Putamen (tissue), 1 donor: ENCODE measurements at regions not wholly inside any gene's neighbourhood (a gene's known extent, or its start where the extent isn't known, plus 50 kb on each side); places are given as distances from the start of the nearest gene placed in this dataset.
A peak's percentile ranks its signal among the peaks of the same experiment; 100 is the strongest.

Experiments
- DNase-seq: peaks from one replicate; pipeline ENCODE4 v3.0.0-alpha.2; 2016; ENCODE audit warnings: low spot score

DNA sequence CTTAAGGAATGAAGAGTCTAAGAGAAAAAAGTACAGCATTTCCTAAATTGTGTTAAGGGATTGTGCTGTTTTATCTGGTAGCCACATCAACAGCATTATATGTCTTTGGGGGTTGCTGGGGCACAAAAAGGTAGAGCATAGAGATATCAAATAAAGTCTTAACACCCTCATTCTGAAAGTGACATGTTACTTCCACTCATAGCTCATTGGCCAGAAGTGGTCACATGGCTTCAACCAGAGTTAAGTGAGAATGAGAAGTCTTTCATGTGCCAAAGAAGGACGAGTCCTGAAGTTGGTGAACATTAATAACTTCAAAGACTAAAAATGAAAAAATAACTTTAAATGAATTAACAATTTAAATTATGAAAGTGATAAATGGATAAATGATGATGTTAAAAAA lies 175.7 kb upstream of the ZEB2 start:
- DNase-seq: no peak

- no peak for DNase-seq
Observed at GRCh38 chr2:144694456-144694855, 174.5 kb upstream of the ZEB2 start.

GRCh38 chr2:144693179-144693578 lies 173.3 kb upstream of the ZEB2 start:
- no peak for DNase-seq

DNA sequence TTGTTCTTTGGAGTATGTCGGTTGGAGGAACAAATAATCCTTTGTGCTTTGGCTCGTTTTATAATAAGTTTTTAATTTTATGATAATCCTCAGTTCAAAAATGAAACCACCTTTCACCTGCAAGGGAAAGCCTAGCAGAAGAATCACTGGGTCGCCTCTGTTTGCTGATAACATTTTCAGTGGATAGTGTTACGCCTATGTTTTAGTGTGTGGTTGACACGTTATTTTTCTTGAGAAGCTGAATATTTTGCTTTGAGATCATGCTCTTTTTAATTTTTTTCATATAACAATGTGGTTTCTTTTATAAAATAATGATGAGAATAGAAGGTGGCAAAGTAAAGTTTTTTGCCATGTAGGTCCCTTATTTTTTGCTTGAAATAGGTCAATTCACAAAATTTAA lies 172.7 kb upstream of the ZEB2 start:
- no peak for DNase-seq

DNA sequence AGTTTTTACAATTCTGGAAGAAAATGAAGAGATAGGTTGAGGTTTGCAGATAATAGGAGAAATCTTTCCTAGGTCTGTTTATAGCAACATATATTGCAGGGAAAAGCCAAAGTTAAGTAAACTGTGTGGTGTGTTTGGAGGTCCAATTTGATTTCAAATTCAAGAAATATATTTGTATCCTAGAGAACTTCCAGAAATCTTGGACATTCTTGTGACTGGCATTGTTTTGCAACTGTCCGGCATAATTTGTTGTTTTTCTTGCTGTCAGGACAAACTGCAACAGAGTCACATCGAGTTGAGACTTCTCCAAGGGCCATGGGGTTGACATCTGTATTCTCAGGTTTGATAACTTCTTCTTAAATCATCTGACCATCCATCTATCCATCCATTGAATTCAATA lies 170.9 kb upstream of the ZEB2 start:
- no peak for DNase-seq

DNA sequence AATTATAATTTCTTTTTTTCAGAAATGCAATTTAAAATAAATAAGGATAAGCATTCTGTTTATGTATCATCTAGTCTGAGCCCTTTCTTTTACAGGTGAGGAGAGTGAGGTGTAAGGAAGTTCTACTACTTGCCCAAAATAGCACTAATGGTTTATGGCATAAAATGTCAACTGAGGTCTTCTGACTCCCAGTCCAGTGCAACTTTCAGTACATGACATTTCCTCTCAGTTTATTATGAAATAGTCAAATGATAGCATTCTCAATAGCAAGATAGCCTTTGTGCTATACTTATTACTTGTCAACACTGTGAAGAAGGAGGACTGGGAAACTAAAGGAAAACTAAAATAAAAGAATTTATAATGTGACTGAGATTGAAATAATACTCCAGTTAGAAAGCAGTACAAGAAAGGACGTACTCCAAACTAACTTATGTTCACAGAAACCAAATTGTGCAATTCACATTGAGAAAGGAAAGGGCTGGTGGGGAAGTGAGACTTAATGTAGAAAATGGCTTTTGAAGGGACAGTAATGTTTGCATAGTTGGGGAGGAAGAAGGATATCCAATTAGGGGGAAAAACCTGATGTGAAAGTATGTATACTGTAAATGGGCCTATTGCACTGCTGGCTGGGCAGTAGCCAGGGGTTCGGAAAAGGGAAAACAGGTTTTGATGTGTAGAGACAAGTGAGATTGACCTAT lies 166.7 kb upstream of the ZEB2 start:
- peak; percentile 45 for DNase-seq

DNA sequence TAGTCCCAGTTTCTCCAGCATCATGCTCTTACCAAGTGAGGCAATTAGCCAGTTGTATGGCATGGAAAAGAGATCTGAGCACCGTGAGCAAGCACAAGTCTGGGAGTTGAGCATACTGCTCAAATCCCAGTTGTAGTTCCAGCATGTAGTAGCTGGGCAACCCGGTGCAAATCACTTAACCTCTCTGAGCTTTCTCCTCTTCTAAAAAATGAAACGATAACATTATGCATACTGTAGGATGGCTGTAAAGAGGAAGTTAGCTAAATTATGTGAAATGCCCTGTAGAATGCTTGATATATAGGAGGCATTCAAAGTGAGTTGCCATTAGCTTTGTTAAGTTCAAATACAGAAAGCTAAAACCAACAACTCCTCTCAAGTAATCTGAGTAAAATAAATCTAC lies 164.0 kb upstream of the ZEB2 start:
- no peak for DNase-seq

DNA sequence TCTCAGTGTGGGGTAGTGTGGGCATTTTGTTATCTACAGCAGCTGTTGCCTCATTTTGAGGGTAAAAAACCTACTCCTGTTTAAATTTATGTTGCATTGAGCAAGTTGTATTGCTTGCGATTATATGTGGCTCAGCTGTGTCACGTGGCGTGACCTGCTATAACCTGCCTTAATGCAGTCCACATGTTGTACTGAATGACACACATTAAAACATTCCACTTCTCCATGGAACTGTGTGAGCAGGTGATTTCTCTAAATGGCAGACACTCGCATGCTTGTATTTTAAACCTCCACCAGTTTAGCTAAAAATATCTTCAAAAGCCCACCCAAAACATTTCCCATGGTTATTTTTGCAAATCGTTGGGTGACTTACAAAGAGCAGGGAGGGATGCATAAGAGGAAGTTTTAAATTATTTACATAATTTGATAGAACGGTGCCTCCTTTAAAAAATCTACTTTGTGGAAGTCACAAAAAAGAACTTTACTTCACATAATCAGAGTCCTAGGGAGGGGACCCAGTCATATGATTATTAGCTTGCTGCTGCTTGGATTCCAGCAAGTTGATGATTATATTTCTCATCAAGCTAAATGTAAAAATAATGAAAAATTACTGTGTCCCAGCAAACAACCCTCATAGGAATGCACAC lies 163.3 kb upstream of the ZEB2 start:
- DNase-seq: no peak

- DNase-seq: no peak
Observed at GRCh38 chr2:144682248-144682647, 162.3 kb upstream of the ZEB2 start.

DNA sequence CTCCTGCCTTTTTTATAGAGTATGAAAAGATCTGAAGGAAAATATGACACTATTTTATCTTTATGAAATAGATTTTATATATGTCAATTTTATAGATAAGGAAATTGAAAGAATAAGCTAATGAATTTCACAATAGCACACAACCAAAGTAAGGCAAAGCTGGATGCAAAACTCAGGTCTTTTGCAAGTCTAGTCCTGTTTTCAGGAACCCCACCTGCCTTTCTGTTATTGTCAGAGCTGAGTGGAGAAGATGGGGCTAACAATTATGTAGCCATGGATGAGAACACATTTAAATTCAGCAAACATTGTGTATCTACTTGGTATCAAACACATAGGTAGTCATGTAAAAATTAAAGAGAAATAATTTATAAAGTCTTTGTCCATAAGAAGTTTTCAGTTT lies 161.5 kb upstream of the ZEB2 start:
- DNase-seq: no peak

- no peak for DNase-seq
Observed at GRCh38 chr2:144679942-144680341, 160.0 kb upstream of the ZEB2 start.

GRCh38 chr2:144678736-144679135 lies 158.8 kb upstream of the ZEB2 start:
- DNase-seq: no peak

DNA sequence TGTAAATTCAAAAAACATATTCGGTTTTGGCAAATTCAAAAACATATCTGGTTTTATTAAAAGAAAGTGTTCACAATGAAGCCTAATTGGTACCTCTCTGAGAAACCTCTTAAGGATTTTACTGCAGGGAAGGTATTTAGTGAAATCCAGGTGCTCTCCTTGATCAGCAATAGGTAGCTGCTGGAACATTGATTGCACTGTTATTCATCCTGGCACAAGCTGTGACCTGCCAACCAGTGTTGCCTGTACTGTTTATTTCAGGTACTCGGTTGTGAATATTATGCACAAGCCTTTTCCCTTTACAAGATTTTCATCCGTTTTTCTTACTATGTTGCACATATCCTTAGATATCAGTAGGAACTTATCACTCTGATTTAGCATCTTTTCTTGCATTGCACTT lies 155.8 kb upstream of the ZEB2 start:
- DNase-seq: no peak

DNA sequence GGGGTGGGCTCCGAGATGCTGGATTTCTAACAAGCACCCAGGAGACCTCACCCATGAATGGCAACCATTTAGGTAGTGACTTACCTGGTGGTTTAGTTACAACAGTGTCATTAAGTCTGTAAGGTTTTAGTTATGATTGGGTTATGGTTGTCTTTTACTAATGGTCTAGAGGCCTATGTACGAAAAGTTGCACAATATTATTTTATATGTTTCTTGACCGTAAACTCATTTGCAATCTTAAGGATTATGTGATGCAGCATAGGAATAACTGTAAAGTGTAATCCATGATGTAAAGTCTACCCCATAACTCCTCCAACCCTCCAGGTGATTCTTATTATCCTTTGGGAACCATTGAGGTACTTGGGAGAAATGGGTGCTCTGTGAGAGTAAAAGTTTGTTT lies 155.4 kb upstream of the ZEB2 start:
- DNase-seq: no peak

DNA sequence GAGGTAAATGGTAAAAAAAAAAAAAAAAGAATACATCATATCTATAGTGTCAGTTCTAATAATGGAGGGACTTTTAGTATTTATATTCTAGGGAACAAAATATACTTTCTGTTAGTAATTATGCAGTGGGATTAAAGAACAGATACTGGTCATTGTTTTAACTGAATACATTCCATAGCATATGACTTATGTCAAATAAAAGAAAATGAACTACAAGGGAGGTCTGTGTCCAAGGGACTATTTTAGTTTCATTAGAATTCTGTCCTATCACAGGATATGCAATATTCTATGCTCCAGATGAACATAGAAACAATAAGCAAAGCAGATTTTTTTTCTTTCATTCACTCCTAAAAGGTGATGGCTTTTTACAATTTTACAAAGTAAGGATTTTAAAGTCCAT lies 154.2 kb upstream of the ZEB2 start:
- no peak for DNase-seq

DNA sequence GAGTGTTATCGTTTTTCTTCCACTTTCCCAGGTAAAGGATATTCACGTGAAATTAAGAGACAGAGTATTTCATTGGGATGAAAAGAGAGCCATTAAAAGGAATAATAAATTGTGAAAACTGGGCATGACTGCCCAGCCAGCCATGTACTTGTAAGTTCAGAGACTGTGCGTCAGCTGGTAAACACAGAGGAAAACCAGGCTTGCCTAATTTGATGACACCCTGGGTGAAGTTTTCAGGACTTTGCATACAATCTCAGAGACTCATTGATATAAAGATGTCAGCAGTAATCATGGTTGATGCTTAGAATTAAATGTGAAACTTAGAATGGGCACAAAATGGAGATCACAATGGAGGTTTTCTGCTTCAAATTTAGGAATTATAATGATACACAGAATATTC lies 153.5 kb upstream of the ZEB2 start:
- no peak for DNase-seq

- no peak for DNase-seq
Observed at GRCh38 chr2:144671695-144672455, 152.0 kb upstream of the ZEB2 start.

- DNase-seq: no peak
Observed at GRCh38 chr2:144670738-144671137, 150.8 kb upstream of the ZEB2 start.

GRCh38 chr2:144670080-144670479 lies 150.2 kb upstream of the ZEB2 start:
- no peak for DNase-seq

- no peak for DNase-seq
Observed at GRCh38 chr2:144669196-144669987, 149.5 kb upstream of the ZEB2 start.

- no peak for DNase-seq
Observed at GRCh38 chr2:144668493-144669110, 148.7 kb upstream of the ZEB2 start.

- no peak for DNase-seq
Observed at GRCh38 chr2:144666032-144666431, 146.1 kb upstream of the ZEB2 start.
